GM19099 (cell line): ENCODE measurements at regions not wholly inside any gene's neighbourhood (a gene's known extent, or its start where the extent isn't known, plus 50 kb on each side); places are given as distances from the start of the nearest gene placed in this dataset.

Experiments
- POLR2A ChIP-seq: IDR thresholded peaks from 3 replicates; pipeline ENCODE4 v1.6.1; 2011; ENCODE audit warnings: low read depth; ENCODE audit not compliant: insufficient read length; ENCODE audit errors: extremely low read depth

GRCh38 chr14:62071039-62071438 is 308.8 kb downstream of the SNAPC1 start:
- no peak for TF ChIP-seq POLR2A

- TF ChIP-seq POLR2A, result no peak
Measured at GRCh38 chr14:62076368-62076767, 314.1 kb downstream of the SNAPC1 start.

- no peak for TF ChIP-seq POLR2A
Measured at GRCh38 chr14:62076825-62077605, 314.8 kb downstream of the SNAPC1 start.

- TF ChIP-seq POLR2A, result no peak
Measured at GRCh38 chr14:62077676-62078261, 315.5 kb downstream of the SNAPC1 start.

GRCh38 chr14:62079038-62079437 is 316.8 kb downstream of the SNAPC1 start:
- no peak for TF ChIP-seq POLR2A

GRCh38 chr14:62081012-62081612 is 318.9 kb downstream of the SNAPC1 start:
- peak; percentile 45 for TF ChIP-seq POLR2A

GRCh38 chr14:62081951-62082350 is 319.7 kb downstream of the SNAPC1 start:
- no peak for TF ChIP-seq POLR2A

- TF ChIP-seq POLR2A, result no peak
Measured at GRCh38 chr14:62082779-62083178, 320.6 kb downstream of the SNAPC1 start.

- no peak for TF ChIP-seq POLR2A
Measured at GRCh38 chr14:62084020-62084419, 321.8 kb downstream of the SNAPC1 start.

GRCh38 chr14:62087191-62087590 is 325.0 kb downstream of the SNAPC1 start:
- TF ChIP-seq POLR2A, result no peak

- TF ChIP-seq POLR2A, result no peak
Measured at GRCh38 chr14:62093736-62094135, 331.5 kb downstream of the SNAPC1 start.

GRCh38 chr14:62097072-62097471 is 334.9 kb downstream of the SNAPC1 start:
- TF ChIP-seq POLR2A, result no peak

GRCh38 chr14:62097824-62098223 is 335.6 kb downstream of the SNAPC1 start:
- TF ChIP-seq POLR2A, result no peak

GRCh38 chr14:62098357-62098756 is 336.1 kb downstream of the SNAPC1 start:
- no peak for TF ChIP-seq POLR2A

- TF ChIP-seq POLR2A, result no peak
Measured at GRCh38 chr14:62099091-62099490, 336.9 kb downstream of the SNAPC1 start.

- TF ChIP-seq POLR2A, result no peak
Measured at GRCh38 chr14:62101189-62101588, 339.0 kb downstream of the SNAPC1 start.
